Stimulated activated CD4-positive, alpha-beta T cell treated with anti-CD3 and anti-CD28 coated beads, Interleukin-4, amount 100 ng/mL, for 4 hours (primary cell): ENCODE measurements at regions not wholly inside any gene's neighbourhood (a gene's known extent, or its start where the extent isn't known, plus 50 kb on each side); places are given as distances from the start of the nearest gene placed in this dataset.
"Not testable (repeated sequence)": the region's sequence is repeated elsewhere in the genome, so short reads cannot be mapped to it uniquely, and the experiment has no call there.

Experiments
- DNase-seq, 2 experiments: peaks; one replicate each; pipeline ENCODE4 v3.0.0-alpha.2; 2020

DNA sequence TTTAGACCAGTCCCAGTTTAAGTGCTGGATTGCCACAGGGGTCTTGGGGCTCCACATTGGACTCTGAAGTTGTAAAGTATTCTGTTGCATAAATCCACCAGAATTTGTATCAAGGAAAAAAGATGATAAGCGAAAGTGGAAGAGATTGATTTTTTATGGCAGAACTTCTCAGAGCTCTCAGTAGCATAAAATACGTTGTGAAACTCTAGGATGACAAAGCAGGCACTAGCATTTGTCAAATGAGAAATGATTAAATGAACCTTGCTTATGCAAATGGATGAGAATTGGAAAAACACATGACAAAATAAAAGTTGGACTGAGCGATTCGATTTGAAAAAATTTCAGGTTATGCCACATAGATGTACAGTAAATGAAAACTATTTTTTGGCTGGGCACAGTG lies 253.8 kb upstream of the RAB4A start:
- no peak for DNase-seq

DNA sequence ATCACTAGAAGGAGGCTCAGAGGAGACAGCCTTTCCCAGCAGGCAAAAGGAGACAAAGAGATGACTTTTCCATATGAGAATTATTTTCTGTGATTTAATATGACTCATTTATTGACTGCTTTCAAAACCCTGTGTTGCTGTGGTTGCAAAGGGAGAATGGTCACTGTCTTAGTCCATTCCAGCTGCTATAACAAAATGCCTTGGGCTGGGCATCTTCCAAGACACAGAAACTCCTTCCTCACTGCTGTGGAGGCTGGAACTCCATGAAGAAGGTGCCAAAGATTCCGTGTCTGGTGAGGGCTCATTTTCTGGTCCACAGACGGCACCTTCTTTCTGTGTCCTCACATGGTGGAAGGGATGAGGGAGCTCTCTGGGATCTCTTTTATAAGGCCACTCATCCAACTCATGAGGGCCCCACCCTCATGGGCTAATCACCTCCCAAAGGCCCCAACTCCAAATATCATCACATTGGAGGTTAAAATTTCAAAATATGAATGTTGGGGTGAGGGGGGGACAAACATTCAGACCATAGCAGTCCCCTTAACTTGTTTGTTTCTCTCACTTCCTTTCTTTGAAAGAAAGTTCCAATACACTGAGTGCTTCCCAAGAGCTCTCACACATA lies 252.1 kb upstream of the RAB4A start:
- no peak for DNase-seq

DNA sequence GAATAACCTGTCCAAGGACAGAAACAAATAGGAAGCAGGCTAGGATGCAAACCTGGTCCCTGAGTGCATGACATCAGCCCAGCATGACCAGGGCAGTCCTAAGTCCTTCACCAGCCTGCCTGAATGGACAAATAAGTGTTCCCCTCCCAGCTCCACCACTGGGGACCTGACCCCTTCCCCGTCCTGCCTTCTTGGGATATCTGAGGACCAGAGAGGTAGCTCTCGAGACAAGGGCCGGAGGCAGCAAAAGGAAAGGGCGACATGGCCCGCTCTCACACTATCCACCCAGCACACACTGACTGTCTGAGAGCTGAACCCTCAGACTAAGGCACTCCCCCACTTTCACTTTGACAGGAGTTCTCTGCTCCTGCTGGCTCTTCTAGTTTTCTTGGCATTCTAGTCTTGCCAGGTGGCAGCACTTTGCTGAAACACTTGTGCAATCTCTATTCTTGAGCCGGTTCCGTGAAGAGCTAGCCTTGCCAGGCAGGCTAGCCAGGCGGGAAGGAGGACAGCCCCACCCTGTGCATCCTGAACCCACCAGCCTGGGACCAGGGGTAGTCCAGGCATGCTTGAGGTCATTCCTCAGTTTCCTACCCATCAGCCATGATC lies 251.1 kb upstream of the RAB4A start:
- DNase-seq = no peak

- DNase-seq = not testable (repeated sequence)
Measured at GRCh38 chr1:229021034-229021433, 249.9 kb upstream of the RAB4A start.

DNA sequence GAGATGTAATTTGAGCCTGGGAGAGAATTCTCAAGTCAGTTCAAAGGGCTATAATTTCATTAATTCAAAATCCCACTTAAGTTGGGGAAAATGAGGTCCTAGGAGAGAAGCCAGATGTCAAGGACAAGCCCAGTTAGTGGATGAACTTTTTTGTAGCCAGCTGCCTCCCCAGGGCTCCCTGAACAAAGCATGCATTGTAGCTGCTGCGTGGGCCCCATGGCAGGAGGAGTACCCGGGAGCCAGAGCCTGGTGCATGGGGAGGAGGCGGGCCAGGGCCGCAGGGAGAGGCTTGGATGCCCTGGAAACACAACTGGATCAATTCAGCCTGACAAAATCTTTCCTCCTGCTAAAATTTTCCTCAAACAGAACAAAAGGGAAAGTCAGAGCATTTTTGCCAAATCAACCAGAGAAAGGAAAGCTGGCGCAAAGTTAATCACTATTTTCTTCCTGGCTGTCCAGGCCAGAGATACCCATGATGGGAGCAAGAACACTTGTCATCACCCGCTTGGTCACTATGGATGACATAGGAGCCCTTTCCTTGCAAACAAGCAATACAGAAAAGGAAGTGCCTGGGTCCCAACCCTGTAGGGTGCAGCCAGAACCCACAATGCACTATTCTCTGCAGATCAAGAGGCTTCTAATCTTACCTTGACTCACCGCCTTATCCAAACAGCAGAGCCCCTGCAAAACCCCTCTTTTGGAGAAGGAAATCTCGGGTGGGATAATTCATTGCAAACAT lies 248.1 kb upstream of the RAB4A start:
- DNase-seq = no peak

- DNase-seq = no peak
Measured at GRCh38 chr1:229023651-229024300, 247.1 kb upstream of the RAB4A start.

DNA sequence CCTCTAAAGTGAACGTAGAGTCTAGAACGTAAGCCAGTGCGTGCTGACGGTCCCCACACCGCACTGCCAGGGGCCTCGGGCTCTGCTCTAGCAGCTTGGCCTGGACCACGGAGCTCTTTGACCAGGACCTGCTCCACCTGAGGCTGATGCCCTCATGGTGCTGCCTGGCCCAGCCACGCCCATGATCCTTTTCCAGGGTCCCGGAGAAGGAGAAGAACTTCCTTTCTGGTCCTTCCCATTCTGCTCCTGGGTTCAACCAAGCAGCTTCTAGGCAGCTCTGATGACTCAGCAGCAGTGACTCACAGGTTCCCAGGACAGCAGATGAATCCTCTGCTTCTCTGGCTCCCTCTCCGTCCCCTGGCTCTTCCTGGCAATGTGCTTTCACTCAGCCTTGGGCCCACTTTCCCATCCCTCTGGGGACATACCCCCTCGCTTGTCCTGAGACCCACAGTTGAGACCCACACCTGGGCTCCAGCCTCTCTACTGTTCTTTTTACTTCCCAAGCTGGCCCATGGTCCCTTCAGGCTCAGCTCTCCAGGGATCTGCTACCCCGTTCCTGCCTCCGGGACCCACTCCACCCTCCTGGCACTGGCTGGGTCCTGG lies 246.3 kb upstream of the RAB4A start:
- peak in 1 of 2 experiments; percentile 9 for DNase-seq

DNA sequence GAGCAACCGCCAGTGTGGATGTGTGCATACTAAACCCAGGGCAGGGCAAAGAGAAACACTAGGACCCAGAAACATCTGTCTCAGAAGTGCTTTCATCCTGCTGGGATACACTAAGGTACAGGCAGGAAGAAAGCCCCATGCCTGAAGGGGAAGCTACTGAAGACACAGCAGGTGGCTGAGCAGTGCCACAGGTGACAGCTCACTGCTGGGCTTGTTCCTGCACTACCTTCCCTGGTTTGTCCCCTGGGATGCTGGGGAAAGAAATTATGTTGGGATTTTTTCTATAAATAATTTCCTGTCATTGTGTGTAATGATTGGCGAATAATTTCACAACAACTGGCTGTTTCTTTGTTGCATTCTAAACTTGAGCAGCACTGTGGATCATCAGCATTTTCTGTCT lies 245.3 kb upstream of the RAB4A start:
- no peak for DNase-seq

DNA sequence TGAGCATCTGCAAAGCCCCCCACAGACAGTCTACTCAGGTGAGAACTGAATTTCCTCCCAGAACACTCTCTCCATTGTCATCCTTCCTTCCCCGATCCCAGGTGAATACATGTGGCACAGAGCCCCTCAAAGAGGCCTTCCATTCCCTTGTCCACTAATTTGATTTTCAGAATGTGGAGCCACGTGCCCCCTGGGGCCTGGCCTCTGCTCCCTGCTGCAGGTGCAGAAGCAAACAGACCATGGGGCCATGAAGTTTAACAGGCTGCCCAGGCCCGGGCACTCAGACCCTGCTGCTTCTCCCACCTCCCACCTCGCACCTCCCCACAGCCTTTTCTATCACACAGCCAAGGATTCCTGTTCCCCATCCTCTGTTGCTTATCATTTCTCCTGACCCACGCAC lies 243.8 kb upstream of the RAB4A start:
- DNase-seq = no peak

DNA sequence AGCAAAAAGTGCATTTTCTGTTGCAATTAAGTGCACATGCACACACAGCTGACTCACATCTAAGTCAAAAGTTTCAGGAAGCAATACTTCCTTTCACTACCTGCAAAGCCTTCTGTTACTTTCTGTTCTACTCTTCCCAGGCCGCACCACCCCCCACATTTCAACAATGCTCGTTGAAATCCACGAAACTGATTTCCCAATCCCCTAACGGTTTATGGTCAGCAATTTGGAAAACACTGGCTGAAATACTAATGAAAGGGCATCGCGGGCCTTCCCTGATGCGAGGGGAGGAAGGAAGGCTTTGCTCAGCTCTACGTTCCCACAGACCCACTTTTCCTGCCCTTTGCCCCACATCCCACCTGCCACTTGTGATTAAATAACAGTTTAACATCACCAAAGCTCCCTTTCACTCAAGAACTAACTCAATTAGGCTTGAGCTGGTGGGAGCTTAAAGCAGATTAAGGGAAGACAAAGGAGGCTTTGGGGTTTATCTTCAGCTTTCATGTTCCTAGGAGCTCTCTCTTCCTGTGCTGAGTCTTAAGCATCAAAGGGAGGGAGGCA lies 243.2 kb upstream of the RAB4A start:
- DNase-seq = peak; percentile 19 to 28

GRCh38 chr1:229028544-229028943 lies 242.4 kb upstream of the RAB4A start:
- no peak for DNase-seq

- DNase-seq = no peak
Measured at GRCh38 chr1:229028987-229029878, 241.7 kb upstream of the RAB4A start.

GRCh38 chr1:229029879-229030235 lies 241.1 kb upstream of the RAB4A start:
- DNase-seq = no peak

GRCh38 chr1:229030630-229031029 lies 240.3 kb upstream of the RAB4A start:
- no peak for DNase-seq

DNA sequence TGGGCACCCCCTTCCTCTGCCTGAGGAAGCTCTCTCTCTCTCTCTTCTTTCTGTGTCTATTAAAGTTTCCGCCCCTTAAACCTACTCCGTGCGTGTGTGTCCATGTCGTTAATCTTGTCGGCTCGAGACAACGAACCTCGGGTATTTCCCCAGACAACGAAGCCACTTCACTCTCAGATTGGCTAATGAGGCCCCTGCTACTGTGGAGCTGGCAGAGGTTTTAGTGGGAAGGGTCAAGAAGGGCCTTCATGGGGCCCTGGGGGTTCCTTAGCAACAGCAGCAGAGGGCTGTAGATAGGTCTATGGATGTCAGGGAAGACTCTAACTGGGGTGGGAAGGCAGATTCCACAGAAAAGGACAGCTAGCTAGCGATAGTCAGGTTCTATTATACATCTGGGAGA lies 239.8 kb upstream of the RAB4A start:
- DNase-seq = no peak

DNA sequence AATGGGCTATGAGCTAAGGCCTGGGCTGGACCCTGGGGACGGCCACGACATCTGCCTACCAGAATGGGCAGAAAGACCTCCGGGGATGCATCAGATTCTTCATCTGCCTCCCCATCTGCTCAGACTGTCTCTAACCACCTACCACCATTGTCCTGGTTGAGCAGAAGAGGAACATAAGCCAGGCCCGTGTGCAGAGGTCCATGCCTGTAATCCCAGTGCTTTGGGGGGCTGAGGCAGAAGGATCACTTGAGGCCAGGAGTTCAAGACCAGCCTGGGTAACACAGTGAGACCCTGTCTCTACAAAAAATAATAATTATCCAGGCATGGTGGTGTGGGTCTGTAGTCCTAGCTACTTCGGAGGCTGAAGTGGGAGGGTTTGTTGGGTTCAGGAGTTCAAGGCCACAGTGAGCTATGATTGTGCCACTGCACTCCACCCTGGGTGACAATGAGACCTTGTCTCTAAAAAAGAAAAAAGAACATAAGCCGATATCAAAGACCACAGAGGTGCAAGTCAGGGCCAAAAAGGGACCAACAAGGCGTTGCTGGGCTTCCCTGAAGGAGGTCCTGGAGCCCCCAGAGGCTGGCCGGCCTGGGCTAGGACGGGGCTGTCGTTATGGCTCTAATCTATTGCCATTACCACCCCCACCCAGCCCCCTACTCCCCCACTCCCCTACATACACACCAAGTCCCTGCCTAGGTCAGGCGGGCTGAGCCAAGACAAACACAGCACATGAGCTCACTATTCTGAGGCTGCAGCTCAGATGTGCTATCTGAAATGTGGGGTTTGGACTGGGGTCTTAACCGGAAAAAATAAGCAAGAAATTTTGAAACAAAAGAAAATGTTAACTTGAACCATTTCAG lies 239.2 kb upstream of the RAB4A start:
- DNase-seq = no peak

DNA sequence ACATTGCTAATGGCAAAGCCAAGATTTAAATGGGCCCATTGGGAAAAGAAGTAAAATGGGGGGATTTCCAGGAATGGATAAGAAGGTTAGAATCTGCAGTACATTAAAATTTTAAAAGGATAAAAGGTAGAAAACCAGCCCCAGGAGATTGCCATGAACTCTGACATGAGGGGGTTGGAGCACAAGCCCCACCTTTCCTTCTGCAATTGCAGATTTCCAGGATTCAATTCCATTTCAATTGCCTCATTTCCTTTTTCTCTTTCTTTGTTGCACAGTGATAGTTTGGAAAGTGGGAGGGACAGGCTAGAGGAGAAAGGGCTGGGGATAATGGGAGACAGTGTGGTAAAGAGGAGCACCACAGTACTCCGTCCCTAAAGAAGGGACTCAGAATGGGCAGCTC lies 238.5 kb upstream of the RAB4A start:
- DNase-seq = no peak

DNA sequence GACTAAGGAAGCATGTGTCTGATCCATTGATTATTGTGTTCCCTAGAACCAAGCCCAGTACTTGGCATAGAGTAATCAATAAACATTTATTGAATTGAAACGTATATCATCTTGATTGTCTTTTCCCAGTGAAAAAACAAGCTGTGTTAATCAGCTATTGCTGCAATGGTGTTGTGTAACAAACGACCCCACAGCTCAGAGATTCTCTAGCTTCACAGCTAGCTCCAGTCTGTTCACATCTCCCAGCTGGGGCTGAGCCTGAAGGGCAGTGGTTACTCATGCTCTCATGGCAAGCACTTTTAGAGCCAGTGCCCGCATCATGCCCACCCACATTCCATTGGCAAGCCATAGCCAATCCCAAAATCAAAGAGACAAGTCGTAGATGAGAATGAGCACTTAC lies 237.4 kb upstream of the RAB4A start:
- DNase-seq = no peak

DNA sequence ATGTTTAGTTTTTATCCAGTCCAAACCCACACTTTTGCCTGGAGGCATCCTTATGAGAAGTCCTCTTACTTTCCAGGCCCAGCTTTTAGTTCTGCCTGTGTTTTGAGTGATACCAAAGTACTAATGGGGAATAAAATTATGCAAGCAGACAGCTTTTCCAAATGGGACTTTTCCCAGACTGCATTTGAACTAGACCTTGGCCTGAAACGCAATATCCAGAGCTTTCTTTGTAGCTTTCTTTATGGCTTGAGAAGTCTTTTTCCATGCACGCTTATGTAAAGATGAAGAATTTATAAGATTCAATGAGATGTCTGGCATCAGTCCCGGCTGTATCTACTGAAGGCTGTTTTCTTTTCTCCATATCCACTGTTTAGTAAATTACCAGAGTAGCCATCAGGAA lies 236.6 kb upstream of the RAB4A start:
- no peak for DNase-seq

GRCh38 chr1:229035054-229035747 lies 235.7 kb upstream of the RAB4A start:
- DNase-seq = no peak

DNA sequence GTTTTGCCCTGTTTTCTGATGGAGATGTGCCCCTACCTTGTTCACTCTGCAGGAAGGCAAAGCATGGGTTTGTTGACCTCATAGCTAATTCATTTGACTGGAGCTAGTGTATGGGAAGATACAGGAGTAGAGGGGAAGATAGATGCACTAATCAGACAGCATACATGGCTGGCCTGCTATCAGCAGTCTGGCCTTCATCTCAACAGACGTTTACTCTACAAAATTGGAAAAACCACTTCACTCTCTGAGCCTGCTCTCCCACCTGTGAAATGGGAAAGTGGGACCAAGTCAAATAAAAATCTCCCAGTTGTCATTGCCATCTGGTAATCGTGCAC lies 235.2 kb upstream of the RAB4A start:
- DNase-seq = no peak
